Liver (tissue), 8 donors: ENCODE measurements at regions not wholly inside any gene's neighbourhood (a gene's known extent, or its start where the extent isn't known, plus 50 kb on each side); places are given as distances from the start of the nearest gene placed in this dataset.

Source experiments
- DNase-seq: peaks from one replicate; pipeline ENCODE4 v3.0.0-alpha.2; 2017; ENCODE audit warnings: low spot score
- H3K27ac ChIP-seq, 2 donors: one replicate each; pipeline ENCODE4 v1.7.0; 2013; ENCODE audit warnings: inconsistent platforms in 2 of 2, low read length in 2 of 2, control low read depth in 1 of 2, low read depth in 1 of 2, mild to moderate bottlenecking in 1 of 2
- H3K27me3 ChIP-seq, 4 donors: one replicate each; pipeline versions ENCODE4 v1.6.1 to v1.7.0; 2013; ENCODE audit warnings: low read length in 3 of 4, inconsistent platforms in 1 of 4, mild to moderate bottlenecking in 1 of 4, moderate library complexity in 1 of 4; ENCODE audit not compliant: control insufficient read depth in 4 of 4, insufficient read depth in 4 of 4
- H3K36me3 ChIP-seq, 4 donors: one replicate each; pipeline versions ENCODE4 v1.6.1 to v1.7.0; 2013; ENCODE audit warnings: low read length in 3 of 4, mild to moderate bottlenecking in 3 of 4, low read depth in 1 of 4, moderate library complexity in 1 of 4; ENCODE audit not compliant: control insufficient read depth in 4 of 4, insufficient read depth in 3 of 4
- H3K4me1 ChIP-seq, 4 donors: one replicate each; pipeline versions ENCODE4 v1.6.1 to v1.7.0; 2013; ENCODE audit warnings: low read length in 3 of 4, mild to moderate bottlenecking in 3 of 4, moderate library complexity in 1 of 4; ENCODE audit not compliant: control insufficient read depth in 4 of 4, insufficient read depth in 4 of 4
- H3K4me3 ChIP-seq, 3 donors: one replicate each; pipeline versions ENCODE4 v1.6.1 to v1.7.0; 2013; ENCODE audit warnings: low read length in 3 of 3, control low read depth in 1 of 3, low read depth in 1 of 3, mild to moderate bottlenecking in 1 of 3
- H3K9ac ChIP-seq, 2 donors: one replicate each; pipeline ENCODE4 v1.7.0; 2013; ENCODE audit warnings: low read length in 2 of 2, mild to moderate bottlenecking in 2 of 2, moderate library complexity in 2 of 2, control low read depth in 1 of 2, low read depth in 1 of 2
- H3K9me3 ChIP-seq, 4 donors: one replicate each; pipeline versions ENCODE4 v1.6.1 to v1.7.0; 2013; ENCODE audit warnings: low read length in 3 of 4; ENCODE audit not compliant: control insufficient read depth in 4 of 4
- EGR1 ChIP-seq, 2 donors: IDR thresholded peaks; 2 replicates each; pipeline ENCODE4 v1.6.1; 2016 to 2018; ENCODE audit warnings: antibody characterized with exemption in 2 of 2, low read depth in 2 of 2
- FOXA1 ChIP-seq: IDR thresholded peaks from 2 replicates; pipeline ENCODE4 v1.6.1; 2016; ENCODE audit warnings: antibody characterized with exemption
- FOXA2 ChIP-seq: IDR thresholded peaks from 2 replicates; pipeline ENCODE4 v1.6.1; 2016; ENCODE audit warnings: antibody characterized with exemption
- GABPA ChIP-seq, 2 donors: IDR thresholded peaks in 1 of 2; conservative IDR thresholded peaks in 1 of 2; 2 replicates each; pipeline ENCODE4 v1.6.1; 2016; ENCODE audit warnings: antibody characterized with exemption in 2 of 2, mild to moderate bottlenecking in 1 of 2, moderate library complexity in 1 of 2
- HNF4A ChIP-seq, 2 donors: conservative IDR thresholded peaks; 2 replicates each; pipeline ENCODE4 v1.6.1; 2016; ENCODE audit warnings: antibody characterized with exemption in 2 of 2, mild to moderate bottlenecking in 2 of 2
- HNF4G ChIP-seq: IDR thresholded peaks from 2 replicates; pipeline ENCODE4 v1.6.1; 2016; ENCODE audit warnings: antibody characterized with exemption
- JUND ChIP-seq, 2 donors: IDR thresholded peaks; 2 replicates each; pipeline ENCODE4 v1.6.1; 2016; ENCODE audit warnings: antibody characterized with exemption in 2 of 2
- NR2F2 ChIP-seq: IDR thresholded peaks from 2 replicates; pipeline ENCODE4 v1.6.1; 2016; ENCODE audit warnings: antibody characterized with exemption
- RAD21 ChIP-seq, 2 donors: IDR thresholded peaks; 2 replicates each; pipeline ENCODE4 v1.6.1; 2016; ENCODE audit warnings: antibody characterized with exemption in 2 of 2, mild to moderate bottlenecking in 2 of 2
- RXRA ChIP-seq, 2 donors: IDR thresholded peaks; 2 replicates each; pipeline ENCODE4 v1.6.1; 2017 to 2018; ENCODE audit warnings: antibody characterized with exemption in 2 of 2, mild to moderate bottlenecking in 1 of 2
- SP1 ChIP-seq: IDR thresholded peaks from 2 replicates; pipeline ENCODE4 v1.6.1; 2018; ENCODE audit warnings: antibody characterized with exemption, mild to moderate bottlenecking
- TAF1 ChIP-seq: conservative IDR thresholded peaks from 2 replicates; pipeline ENCODE4 v1.6.1; 2016; ENCODE audit warnings: antibody characterized with exemption, mild to moderate bottlenecking
- YY1 ChIP-seq: IDR thresholded peaks from 2 replicates; pipeline ENCODE4 v1.6.1; 2016; ENCODE audit warnings: antibody characterized with exemption, mild to moderate bottlenecking
- WGBS: extraction: QIAGEN DNeasy Blood & Tissue Kit; methylation state at CpG from one replicate; pipeline ENCODE4 v1.1.7; 2013; 5-methylcytosine and 5-hydroxymethylcytosine counted together
- TF ChIP-seq, protein P1 (sequence below): IDR thresholded peaks from 2 replicates; pipeline ENCODE4 v1.6.1; 2016; ENCODE audit warnings: antibody characterized with exemption
- TF ChIP-seq, protein P2 (sequence below): IDR thresholded peaks from 2 replicates; pipeline ENCODE4 v1.6.1; 2016; ENCODE audit warnings: antibody characterized with exemption
- TF ChIP-seq, protein P3 (sequence below): fragments of 150-350 bp; IDR thresholded peaks from 2 replicates; pipeline ENCODE4 v1.5.1; 2017; ENCODE audit warnings: improper control_type of control experiment, low read depth, low read length; ENCODE audit not compliant: missing input control
- TF ChIP-seq, protein P4 (sequence below): IDR thresholded peaks from 2 replicates; pipeline ENCODE4 v1.6.1; 2016; ENCODE audit warnings: antibody characterized with exemption
- donor health status: healthy.
- donor health status: healthy.
- donor health status: healthy.
- donor health status: healthy.
- donor health status: healthy.

DNA sequence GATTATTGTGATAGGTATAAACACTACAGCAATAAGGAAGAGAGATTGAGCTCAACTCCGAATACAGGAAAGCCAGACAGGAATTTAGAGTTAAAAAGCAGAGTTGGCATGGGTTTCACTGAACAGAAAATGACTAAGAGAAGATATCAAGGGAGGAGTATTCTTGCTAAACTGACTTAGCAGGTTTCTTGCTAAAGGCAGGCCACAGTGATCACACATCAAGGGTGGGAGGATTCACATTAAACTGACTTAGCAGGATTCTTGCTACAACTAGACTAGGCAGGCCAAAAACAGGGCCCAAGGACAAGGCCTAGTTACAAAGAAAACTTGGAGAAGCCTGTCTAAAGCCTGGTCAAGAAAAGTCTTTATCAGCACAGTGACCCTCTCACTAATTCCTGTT, 195.1 kb downstream of the MAGEB5 start (continued):
- TF ChIP-seq, protein P1, sequence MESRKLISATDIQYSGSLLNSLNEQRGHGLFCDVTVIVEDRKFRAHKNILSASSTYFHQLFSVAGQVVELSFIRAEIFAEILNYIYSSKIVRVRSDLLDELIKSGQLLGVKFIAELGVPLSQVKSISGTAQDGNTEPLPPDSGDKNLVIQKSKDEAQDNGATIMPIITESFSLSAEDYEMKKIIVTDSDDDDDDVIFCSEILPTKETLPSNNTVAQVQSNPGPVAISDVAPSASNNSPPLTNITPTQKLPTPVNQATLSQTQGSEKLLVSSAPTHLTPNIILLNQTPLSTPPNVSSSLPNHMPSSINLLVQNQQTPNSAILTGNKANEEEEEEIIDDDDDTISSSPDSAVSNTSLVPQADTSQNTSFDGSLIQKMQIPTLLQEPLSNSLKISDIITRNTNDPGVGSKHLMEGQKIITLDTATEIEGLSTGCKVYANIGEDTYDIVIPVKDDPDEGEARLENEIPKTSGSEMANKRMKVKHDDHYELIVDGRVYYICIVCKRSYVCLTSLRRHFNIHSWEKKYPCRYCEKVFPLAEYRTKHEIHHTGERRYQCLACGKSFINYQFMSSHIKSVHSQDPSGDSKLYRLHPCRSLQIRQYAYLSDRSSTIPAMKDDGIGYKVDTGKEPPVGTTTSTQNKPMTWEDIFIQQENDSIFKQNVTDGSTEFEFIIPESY, result no peak
- TF ChIP-seq YY1 (no peak), FOXA2 (no peak)

DNA sequence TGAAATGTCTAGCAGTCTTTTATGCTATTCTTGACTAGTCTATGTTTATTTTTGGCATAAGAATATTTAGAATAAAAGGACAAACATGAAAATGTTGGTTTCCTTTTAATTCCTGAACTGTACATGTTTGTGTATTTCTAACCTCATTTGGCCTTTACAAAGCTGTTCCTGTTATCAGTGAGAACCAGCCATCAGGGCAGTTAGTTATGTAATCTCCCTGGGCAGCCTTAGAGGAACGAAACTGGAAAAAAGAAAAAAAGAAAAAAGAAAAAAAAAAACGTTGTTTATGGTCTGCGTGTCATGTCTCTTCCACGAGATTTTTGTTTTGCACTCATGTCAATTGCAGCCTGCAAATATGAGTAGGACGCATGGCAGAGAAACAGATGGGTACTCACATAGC, 193.7 kb downstream of the MAGEB5 start:
- no peaks in the 10 kb centered on the region for H3K36me3 ChIP-seq
- TF ChIP-seq, protein P2, sequence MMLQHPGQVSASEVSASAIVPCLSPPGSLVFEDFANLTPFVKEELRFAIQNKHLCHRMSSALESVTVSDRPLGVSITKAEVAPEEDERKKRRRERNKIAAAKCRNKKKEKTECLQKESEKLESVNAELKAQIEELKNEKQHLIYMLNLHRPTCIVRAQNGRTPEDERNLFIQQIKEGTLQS, result no peak
- TF ChIP-seq YY1 (no peak), GABPA (IDR thresholded peaks at IDR 0.05 in 1 of 2, conservative IDR thresholded peaks at IDR 0.05 in 1 of 2) (no peak), TAF1 (no peak), NR2F2 (no peak), SP1 (no peak), FOXA1 (no peak), EGR1 (IDR thresholded peaks at IDR 0.05; ENCODE audit: low read depth in 2 of 2) (no peak), JUND (IDR thresholded peaks at IDR 0.05) (no peak), HNF4G (no peak), RAD21 (IDR thresholded peaks at IDR 0.05) (no peak), HNF4A (conservative IDR thresholded peaks at IDR 0.05) (no peak), FOXA2 (no peak)
- TF ChIP-seq, protein P3, sequence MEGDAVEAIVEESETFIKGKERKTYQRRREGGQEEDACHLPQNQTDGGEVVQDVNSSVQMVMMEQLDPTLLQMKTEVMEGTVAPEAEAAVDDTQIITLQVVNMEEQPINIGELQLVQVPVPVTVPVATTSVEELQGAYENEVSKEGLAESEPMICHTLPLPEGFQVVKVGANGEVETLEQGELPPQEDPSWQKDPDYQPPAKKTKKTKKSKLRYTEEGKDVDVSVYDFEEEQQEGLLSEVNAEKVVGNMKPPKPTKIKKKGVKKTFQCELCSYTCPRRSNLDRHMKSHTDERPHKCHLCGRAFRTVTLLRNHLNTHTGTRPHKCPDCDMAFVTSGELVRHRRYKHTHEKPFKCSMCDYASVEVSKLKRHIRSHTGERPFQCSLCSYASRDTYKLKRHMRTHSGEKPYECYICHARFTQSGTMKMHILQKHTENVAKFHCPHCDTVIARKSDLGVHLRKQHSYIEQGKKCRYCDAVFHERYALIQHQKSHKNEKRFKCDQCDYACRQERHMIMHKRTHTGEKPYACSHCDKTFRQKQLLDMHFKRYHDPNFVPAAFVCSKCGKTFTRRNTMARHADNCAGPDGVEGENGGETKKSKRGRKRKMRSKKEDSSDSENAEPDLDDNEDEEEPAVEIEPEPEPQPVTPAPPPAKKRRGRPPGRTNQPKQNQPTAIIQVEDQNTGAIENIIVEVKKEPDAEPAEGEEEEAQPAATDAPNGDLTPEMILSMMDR, result no peak
- TF ChIP-seq, protein P1, result no peak
- no peak for DNase-seq
- 44% methylated on average over 5 of the region's 5 CpGs for WGBS
- H3K4me3 ChIP-seq, result no peak overlapping the region
- no peaks in the 10 kb centered on the region for H3K4me1 ChIP-seq
- H3K9ac ChIP-seq, result no peak overlapping the region
- H3K9me3 ChIP-seq, result no peaks in the 10 kb centered on the region
- no peak overlapping the region for H3K27ac ChIP-seq
- no peaks in the 10 kb centered on the region for H3K27me3 ChIP-seq

DNA sequence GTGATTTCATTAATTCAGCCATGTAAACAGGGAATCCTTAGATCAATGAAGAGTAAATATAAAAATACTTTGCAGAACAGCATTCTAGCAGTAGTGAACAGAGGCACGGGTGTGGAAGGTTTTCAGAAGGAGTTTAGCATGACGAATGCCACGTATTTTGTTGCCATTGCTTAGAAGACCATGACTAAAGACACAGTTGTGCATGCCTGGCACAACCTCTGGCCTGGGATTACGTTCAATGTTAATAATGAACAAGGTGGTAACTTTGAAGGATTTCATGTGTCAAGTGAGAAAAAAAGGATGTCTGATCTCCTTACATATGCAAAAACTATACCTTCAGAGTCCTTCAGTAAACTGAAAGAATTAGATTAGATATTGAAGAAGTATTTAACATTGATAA, 171.9 kb downstream of the MAGEB5 start:
- WGBS, result 78% methylated on average over 4 of the region's 4 CpGs
- no peak overlapping the region for H3K4me3 ChIP-seq
- TF ChIP-seq, protein P4, sequence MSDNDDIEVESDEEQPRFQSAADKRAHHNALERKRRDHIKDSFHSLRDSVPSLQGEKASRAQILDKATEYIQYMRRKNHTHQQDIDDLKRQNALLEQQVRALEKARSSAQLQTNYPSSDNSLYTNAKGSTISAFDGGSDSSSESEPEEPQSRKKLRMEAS, result no peak
- no peak for TF ChIP-seq YY1
- no peak for TF ChIP-seq TAF1
- no peak for TF ChIP-seq GABPA (IDR thresholded peaks at IDR 0.05 in 1 of 2, conservative IDR thresholded peaks at IDR 0.05 in 1 of 2)
- TF ChIP-seq JUND (IDR thresholded peaks at IDR 0.05), result no peak
- TF ChIP-seq, protein P3, result no peak
- no peak for TF ChIP-seq SP1
- no peak for TF ChIP-seq EGR1 (IDR thresholded peaks at IDR 0.05; ENCODE audit: low read depth in 2 of 2)
- no peak for TF ChIP-seq FOXA2
- TF ChIP-seq RAD21 (IDR thresholded peaks at IDR 0.05), result no peak
- no peak for TF ChIP-seq HNF4A (conservative IDR thresholded peaks at IDR 0.05)
- TF ChIP-seq, protein P1, result no peak
- no peak for TF ChIP-seq HNF4G
- TF ChIP-seq RXRA (IDR thresholded peaks at IDR 0.05), result no peak
- TF ChIP-seq, protein P2, result no peak

More for the DNA sequence above, 171.9 kb downstream of the MAGEB5 start:
- H3K27me3 ChIP-seq, result no peaks in the 10 kb centered on the region
- H3K27ac ChIP-seq, result no peak overlapping the region
- H3K36me3 ChIP-seq, result no peaks in the 10 kb centered on the region
- no peak for DNase-seq
- no peak overlapping the region for H3K9ac ChIP-seq
- H3K9me3 ChIP-seq, result no peaks in the 10 kb centered on the region
- H3K4me1 ChIP-seq, result no peaks in the 10 kb centered on the region
